SK-N-SH (cell line): ENCODE measurements at regions not wholly inside any gene's neighbourhood (a gene's known extent, or its start where the extent isn't known, plus 50 kb on each side); places are given as distances from the start of the nearest gene placed in this dataset.

Source experiments
- CTCF ChIA-PET: fragments of 300-600, 350-600 bp; formaldehyde crosslinking; extraction: SDS; loops from one replicate; lab custom pipeline; 2021; lab: Yijun Ruan, JAX
- POLR2A ChIA-PET: fragments of 350-600 bp; sonication (Branson Sonifier 250); formaldehyde crosslinking; extraction: SDS; loops from one replicate; lab custom pipeline; 2020; ENCODE audit warnings: antibody characterized with exemption, inconsistent platforms; lab: Yijun Ruan, JAX
- DNase-seq: peaks from one replicate; pipeline ENCODE4 v3.0.0; 2012
- H2AFZ ChIP-seq: fragments of 200-600 bp; sonication (generic); 2 replicates; pipeline ENCODE4 v1.8.1; 2016; ENCODE audit warnings: antibody characterized with exemption, mild to moderate bottlenecking, low read depth
- H3F3A ChIP-seq: fragments of 200-600 bp; sonication (generic); replicated peaks from 2 replicates; pipeline ENCODE3; 2016; ENCODE audit warnings: antibody characterized with exemption, mild to moderate bottlenecking; ENCODE audit not compliant: insufficient read depth
- H3K27ac ChIP-seq, 2 experiments: fragments of 200-500 bp in 1 of 2; fragments of 200-600 bp in 1 of 2; sonication (Bioruptor generic) in 1 of 2; sonication (generic), shearing (Covaris generic) in 1 of 2; 2 replicates each; pipeline versions ENCODE4 v1.5.1 to v1.6.1; 2014 to 2016; ENCODE audit warnings: low read depth in 2 of 2, inconsistent platforms in 1 of 2, low read length in 1 of 2, mild to moderate bottlenecking in 1 of 2, mixed read lengths in 1 of 2
- H3K27me3 ChIP-seq: fragments of 200-600 bp; sonication (generic), shearing (Covaris generic); 2 replicates; pipeline ENCODE4 v1.6.1; 2016; ENCODE audit warnings: mixed run types; ENCODE audit not compliant: insufficient read depth
- H3K36me3 ChIP-seq, 2 experiments: fragments of 200-500 bp in 1 of 2; fragments of 200-600 bp in 1 of 2; sonication (Bioruptor generic) in 1 of 2; sonication (generic) in 1 of 2; replicated peaks in 1 of 2; 2 replicates each; pipeline versions ENCODE3 to v1.5.1; 2014 to 2016; ENCODE audit warnings: low read length in 1 of 2, mild to moderate bottlenecking in 1 of 2; ENCODE audit not compliant: insufficient read depth in 2 of 2, control insufficient read depth in 1 of 2
- H3K4me1 ChIP-seq, 2 experiments: fragments of 200-500 bp in 1 of 2; fragments of 200-600 bp in 1 of 2; sonication (Bioruptor generic) in 1 of 2; sonication (generic), shearing (Covaris generic) in 1 of 2; 2 replicates each; pipeline versions ENCODE4 v1.5.1 to v1.6.1; 2014 to 2016; ENCODE audit warnings: low read depth in 1 of 2, low read length in 1 of 2, mixed run types in 1 of 2; ENCODE audit not compliant: insufficient read depth in 2 of 2, control insufficient read depth in 1 of 2
- H3K4me2 ChIP-seq: fragments of 200-600 bp; sonication (generic), shearing (Covaris generic); 2 replicates; pipeline ENCODE4 v1.6.1; 2017; ENCODE audit warnings: mixed run types
- H3K4me3 ChIP-seq, 2 experiments: fragments of 200-500 bp in 1 of 2; fragments of 200-600 bp in 1 of 2; sonication (Bioruptor generic) in 1 of 2; sonication (generic), shearing (Covaris generic) in 1 of 2; 2 replicates each; pipeline versions ENCODE4 v1.5.1 to v1.8.1; 2014 to 2016; ENCODE audit warnings: low read depth in 2 of 2, inconsistent platforms in 1 of 2, low read length in 1 of 2, mild to moderate bottlenecking in 1 of 2, mixed read lengths in 1 of 2, moderate library complexity in 1 of 2
- H3K79me2 ChIP-seq: fragments of 200-600 bp; sonication (generic); 2 replicates; pipeline ENCODE4 v1.8.1; 2017; ENCODE audit warnings: mild to moderate bottlenecking; ENCODE audit not compliant: insufficient read depth
- H3K9ac ChIP-seq: fragments of 200-600 bp; sonication (generic); 2 replicates; pipeline ENCODE4 v1.6.1; 2017; ENCODE audit warnings: mixed run types
- H3K9me2 ChIP-seq: fragments of 200-600 bp; sonication (generic); 2 replicates; pipeline ENCODE4 v1.6.1; 2017; ENCODE audit warnings: mixed run types
- H3K9me3 ChIP-seq: fragments of 200-600 bp; sonication (generic); 2 replicates; pipeline ENCODE4 v1.6.1; 2017; ENCODE audit warnings: mixed run types, mild to moderate bottlenecking, moderate library complexity
- H4K20me1 ChIP-seq: fragments of 200-600 bp; sonication (generic); 2 replicates; pipeline ENCODE4 v1.6.1; 2017; ENCODE audit warnings: mild to moderate bottlenecking, mixed run types; ENCODE audit not compliant: insufficient read depth
- ELF1 ChIP-seq: IDR thresholded peaks from 2 replicates; pipeline ENCODE4 v1.4.0; 2012
- EP300 ChIP-seq, 2 experiments: IDR thresholded peaks; 2 replicates each; pipeline versions ENCODE4 v1.4.0 to v1.6.1; 2012; ENCODE audit warnings: borderline replicate concordance in 1 of 2, low read depth in 1 of 2, low read length in 1 of 2
- FOSL2 ChIP-seq: IDR thresholded peaks from 2 replicates; pipeline ENCODE4 v1.4.0; 2012; ENCODE audit warnings: low read depth, mild to moderate bottlenecking, moderate library complexity, borderline replicate concordance
- FOXM1 ChIP-seq: IDR thresholded peaks from 2 replicates; pipeline ENCODE4 v1.4.0; 2012; ENCODE audit warnings: low read depth, mild to moderate bottlenecking
- GATA2 ChIP-seq: sonication (generic); formaldehyde crosslinking; IDR thresholded peaks from 2 replicates; pipeline ENCODE4 v1.5.0; 2020; ENCODE audit warnings: mild to moderate bottlenecking, missing genetic modification reagents
- JUND ChIP-seq: IDR thresholded peaks from 2 replicates; pipeline ENCODE4 v1.4.0; 2012
- MEF2A ChIP-seq: IDR thresholded peaks from 2 replicates; pipeline ENCODE4 v1.4.0; 2012; ENCODE audit warnings: low read depth, borderline replicate concordance
- MXI1 ChIP-seq: IDR thresholded peaks from 2 replicates; pipeline ENCODE4 v1.6.1; 2012; ENCODE audit warnings: mild to moderate bottlenecking, low read depth, low read length, improper control_type of control experiment
- POLR2AphosphoS5 ChIP-seq: IDR thresholded peaks from 2 replicates; pipeline ENCODE4 v1.6.1; 2012; ENCODE audit warnings: low read depth, low read length
- RCOR1 ChIP-seq: fragments of 150-350 bp; IDR thresholded peaks from 2 replicates; pipeline ENCODE4 v1.6.1; 2017; ENCODE audit warnings: antibody characterized with exemption, low read length
- RFX5 ChIP-seq: IDR thresholded peaks from 2 replicates; pipeline ENCODE4 v1.6.1; 2012; ENCODE audit warnings: mild to moderate bottlenecking, improper control_type of control experiment, low read length
- RXRA ChIP-seq: IDR thresholded peaks from 2 replicates; pipeline ENCODE4 v1.4.0; 2012; ENCODE audit warnings: low read depth, mild to moderate bottlenecking, borderline replicate concordance
- SIN3A ChIP-seq: IDR thresholded peaks from 2 replicates; pipeline ENCODE4 v1.6.1; 2012; ENCODE audit warnings: low read depth, mild to moderate bottlenecking, low read length, moderate library complexity, borderline replicate concordance
- TAF1 ChIP-seq: IDR thresholded peaks from 2 replicates; pipeline ENCODE4 v1.6.1; 2012; ENCODE audit warnings: low read depth, mild to moderate bottlenecking, low read length, moderate library complexity, borderline replicate concordance
- YY1 ChIP-seq: IDR thresholded peaks from 2 replicates; pipeline ENCODE4 v1.4.0; 2012; ENCODE audit warnings: low read depth, mild to moderate bottlenecking
- WGBS: methylation state at CpG from one replicate; pipeline ENCODE4 v1.1.6; 2017; ENCODE audit warnings: low lambda C conversion rate; 5-methylcytosine and 5-hydroxymethylcytosine counted together
- TF ChIP-seq, protein P1 (sequence below): fragments of 150-350 bp; IDR thresholded peaks from 2 replicates; pipeline ENCODE4 v1.6.1; 2017; ENCODE audit warnings: antibody characterized with exemption, low read length, low read depth, borderline replicate concordance
- TF ChIP-seq, protein P2 (sequence below): fragments of 150-350 bp; IDR thresholded peaks from 2 replicates; pipeline ENCODE4 v1.6.1; 2016; ENCODE audit warnings: mild to moderate bottlenecking, low read depth, low read length
- TF ChIP-seq, protein P3 (sequence below): IDR thresholded peaks from 2 replicates; pipeline ENCODE4 v1.4.0; 2012; ENCODE audit warnings: low read depth, borderline replicate concordance
- TF ChIP-seq, protein P4 (sequence below): IDR thresholded peaks from 2 replicates; pipeline ENCODE4; 2012

DNA sequence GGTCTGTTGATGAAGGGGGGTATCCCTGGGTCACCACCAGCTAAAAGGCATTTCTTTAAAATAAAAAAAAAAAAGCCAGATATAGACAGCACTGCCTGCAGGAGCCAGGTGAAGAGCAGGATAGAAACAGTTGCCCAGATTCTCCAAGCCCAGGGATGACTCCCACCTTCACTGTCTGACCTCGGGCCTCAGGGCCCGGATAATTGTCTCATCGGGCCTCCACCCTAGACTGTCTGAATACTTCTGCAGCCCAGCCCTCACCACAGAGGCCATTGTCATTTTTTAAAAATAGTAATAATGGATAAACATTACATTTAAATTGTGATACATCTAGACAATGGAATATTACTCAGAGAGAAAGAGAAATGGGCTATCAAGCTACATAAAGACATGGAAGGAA is 92.8 kb upstream of the TNRC6C start:
- H3K9ac ChIP-seq, result no peak overlapping the region
- CTCF ChIA-PET, result interaction anchor here (1.1 to 1.3 kb wide), 2 partner anchors 9 to 11 kb away, joined by 3 read pairs; no protein-coding TSS in a partner anchor
- no peak for DNase-seq
- H2AFZ ChIP-seq, result no peak overlapping the region
- H4K20me1 ChIP-seq, result no peaks in the 10 kb centered on the region
- WGBS, result 67% methylated on average over 3 of the region's 3 CpGs
- H3K36me3 ChIP-seq, result no peaks in the 10 kb centered on the region
- TF ChIP-seq RCOR1 (no peak), YY1 (no peak), EP300 (IDR thresholded peaks at IDR 0.05; ENCODE audit: borderline replicate concordance in 1 of 2, low read depth in 1 of 2, low read length in 1 of 2) (no peak), FOSL2 (no peak)
- no peak overlapping the region for H3K27ac ChIP-seq
- no peak overlapping the region for H3K4me2 ChIP-seq
- no peaks in the 10 kb centered on the region for H3K9me3 ChIP-seq
- no peak overlapping the region for H3K4me3 ChIP-seq
- POLR2A ChIA-PET, result interaction anchor here (0.5 to 1.0 kb wide), 2 partner anchors 95 to 141 kb away, joined by 3 read pairs; no protein-coding TSS in a partner anchor
- H3K4me1 ChIP-seq, result peaks cover 0 to 32% of the 10 kb centered on the region in 2 experiments; a peak in 1 of 4 replicates
- H3K9me2 ChIP-seq, result no peaks in the 10 kb centered on the region
- H3K79me2 ChIP-seq, result no peaks in the 10 kb centered on the region
- peaks cover 18% of the 10 kb centered on the region; the same call in 1 of the 2 replicates for H3K27me3 ChIP-seq
- H3F3A ChIP-seq, result no peaks in the 10 kb centered on the region

DNA sequence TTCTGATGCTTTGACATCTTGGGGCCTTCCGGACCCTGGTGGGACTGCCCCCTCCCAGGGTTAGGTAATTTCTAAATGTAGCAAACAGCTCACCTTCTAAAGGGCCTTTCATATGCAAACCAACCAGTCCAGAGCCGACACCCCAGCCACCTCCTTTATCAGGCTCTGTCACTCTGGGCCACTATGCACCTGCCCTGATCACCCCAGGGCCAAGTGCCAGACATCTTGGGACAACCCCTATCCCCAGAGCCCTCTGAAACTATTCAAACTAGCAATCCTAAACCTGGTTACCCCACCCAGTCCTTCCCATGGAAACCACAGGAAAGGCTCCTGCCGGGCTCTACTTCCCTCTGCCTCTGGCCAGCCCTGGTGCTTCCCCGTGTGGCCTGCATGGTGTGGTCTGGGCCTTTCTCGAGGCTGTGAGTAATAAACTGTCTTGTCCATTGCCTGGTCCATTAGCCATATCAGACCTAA is 91.2 kb upstream of the TNRC6C start:
- Histone ChIP-seq H3K4me3 (no peak overlapping the region), H3K4me1 (peaks cover 0 to 36% of the 10 kb centered on the region in 2 experiments; a peak in 1 of 4 replicates), H3K36me3 (no peaks in the 10 kb centered on the region), H3K9me3 (no peaks in the 10 kb centered on the region), H3F3A (no peaks in the 10 kb centered on the region), H3K79me2 (no peaks in the 10 kb centered on the region), H3K9me2 (no peaks in the 10 kb centered on the region), H3K27me3 (0 out of 2 replicates have a peak, but pooled peaks cover 12% of the 10 kb centered on the region), H4K20me1 (no peaks in the 10 kb centered on the region), H2AFZ (no peak overlapping the region), H3K9ac (no peak overlapping the region), H3K4me2 (no peak overlapping the region), H3K27ac (no peak overlapping the region)
- ChIA-PET POLR2A (interaction anchor here (1.3 kb wide), 1 partner anchor 91 kb away, joined by 4 read pairs; the partner anchor contains the start of gene TNRC6C), CTCF (interaction anchor here (1.1 kb wide), 1 partner anchor 325 kb away, joined by 5 read pairs; no protein-coding TSS in a partner anchor)
- no peak for DNase-seq
- WGBS, result 68% methylated on average over 5 of the region's 5 CpGs
- TF ChIP-seq RFX5 (no peak), TAF1 (no peak), JUND (no peak), SIN3A (no peak), RXRA (no peak), ELF1 (no peak), FOXM1 (no peak), POLR2AphosphoS5 (no peak), GATA2 (CRISPR knock-in tag) (no peak), MXI1 (no peak), MEF2A (no peak)
- TF ChIP-seq, protein P1, sequence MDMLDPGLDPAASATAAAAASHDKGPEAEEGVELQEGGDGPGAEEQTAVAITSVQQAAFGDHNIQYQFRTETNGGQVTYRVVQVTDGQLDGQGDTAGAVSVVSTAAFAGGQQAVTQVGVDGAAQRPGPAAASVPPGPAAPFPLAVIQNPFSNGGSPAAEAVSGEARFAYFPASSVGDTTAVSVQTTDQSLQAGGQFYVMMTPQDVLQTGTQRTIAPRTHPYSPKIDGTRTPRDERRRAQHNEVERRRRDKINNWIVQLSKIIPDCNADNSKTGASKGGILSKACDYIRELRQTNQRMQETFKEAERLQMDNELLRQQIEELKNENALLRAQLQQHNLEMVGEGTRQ, result no peak
- TF ChIP-seq, protein P2, sequence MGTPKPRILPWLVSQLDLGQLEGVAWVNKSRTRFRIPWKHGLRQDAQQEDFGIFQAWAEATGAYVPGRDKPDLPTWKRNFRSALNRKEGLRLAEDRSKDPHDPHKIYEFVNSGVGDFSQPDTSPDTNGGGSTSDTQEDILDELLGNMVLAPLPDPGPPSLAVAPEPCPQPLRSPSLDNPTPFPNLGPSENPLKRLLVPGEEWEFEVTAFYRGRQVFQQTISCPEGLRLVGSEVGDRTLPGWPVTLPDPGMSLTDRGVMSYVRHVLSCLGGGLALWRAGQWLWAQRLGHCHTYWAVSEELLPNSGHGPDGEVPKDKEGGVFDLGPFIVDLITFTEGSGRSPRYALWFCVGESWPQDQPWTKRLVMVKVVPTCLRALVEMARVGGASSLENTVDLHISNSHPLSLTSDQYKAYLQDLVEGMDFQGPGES, result no peak
- TF ChIP-seq, protein P3, sequence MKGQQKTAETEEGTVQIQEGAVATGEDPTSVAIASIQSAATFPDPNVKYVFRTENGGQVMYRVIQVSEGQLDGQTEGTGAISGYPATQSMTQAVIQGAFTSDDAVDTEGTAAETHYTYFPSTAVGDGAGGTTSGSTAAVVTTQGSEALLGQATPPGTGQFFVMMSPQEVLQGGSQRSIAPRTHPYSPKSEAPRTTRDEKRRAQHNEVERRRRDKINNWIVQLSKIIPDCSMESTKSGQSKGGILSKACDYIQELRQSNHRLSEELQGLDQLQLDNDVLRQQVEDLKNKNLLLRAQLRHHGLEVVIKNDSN, result no peak
- TF ChIP-seq, protein P4, sequence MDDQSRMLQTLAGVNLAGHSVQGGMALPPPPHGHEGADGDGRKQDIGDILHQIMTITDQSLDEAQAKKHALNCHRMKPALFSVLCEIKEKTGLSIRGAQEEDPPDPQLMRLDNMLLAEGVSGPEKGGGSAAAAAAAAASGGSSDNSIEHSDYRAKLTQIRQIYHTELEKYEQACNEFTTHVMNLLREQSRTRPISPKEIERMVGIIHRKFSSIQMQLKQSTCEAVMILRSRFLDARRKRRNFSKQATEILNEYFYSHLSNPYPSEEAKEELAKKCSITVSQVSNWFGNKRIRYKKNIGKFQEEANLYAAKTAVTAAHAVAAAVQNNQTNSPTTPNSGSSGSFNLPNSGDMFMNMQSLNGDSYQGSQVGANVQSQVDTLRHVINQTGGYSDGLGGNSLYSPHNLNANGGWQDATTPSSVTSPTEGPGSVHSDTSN, result no peak
